ENCODE measurements at regions not wholly inside any gene's neighbourhood (a gene's known extent, or its start where the extent isn't known, plus 50 kb on each side); places are given as distances from the start of the nearest gene placed in this dataset.
"Not testable (repeated sequence)": the region's sequence is repeated elsewhere in the genome, so short reads cannot be mapped to it uniquely, and the experiment has no call there.

GRCh38 chr5:9847631-9848030 lies 217.5 kb upstream of the TAS2R1 start:
- no peak for DNase-seq

- no peak for DNase-seq
Observed at GRCh38 chr5:9845185-9845584, 215.0 kb upstream of the TAS2R1 start.

GRCh38 chr5:9841516-9842170 lies 211.5 kb upstream of the TAS2R1 start:
- no peak for DNase-seq

GRCh38 chr5:9838916-9839315 lies 208.8 kb upstream of the TAS2R1 start:
- no peak for DNase-seq

- DNase-seq = no peak
Observed at GRCh38 chr5:9834871-9835770, 205.0 kb upstream of the TAS2R1 start.

- DNase-seq = no peak
Observed at GRCh38 chr5:9833871-9834270, 203.7 kb upstream of the TAS2R1 start.

GRCh38 chr5:9832921-9833320 lies 202.8 kb upstream of the TAS2R1 start:
- DNase-seq = no peak

GRCh38 chr5:9831823-9832222 lies 201.7 kb upstream of the TAS2R1 start:
- no peak for DNase-seq

- DNase-seq = no peak
Observed at GRCh38 chr5:9830184-9830583, 200.0 kb upstream of the TAS2R1 start.

GRCh38 chr5:9829621-9830020 lies 199.5 kb upstream of the TAS2R1 start:
- DNase-seq = no peak

- DNase-seq = no peak
Observed at GRCh38 chr5:9820691-9821449, 190.7 kb upstream of the TAS2R1 start.

- DNase-seq = no peak
Observed at GRCh38 chr5:9818340-9818845, 188.2 kb upstream of the TAS2R1 start.

GRCh38 chr5:9817819-9818218 lies 187.7 kb upstream of the TAS2R1 start:
- no peak for DNase-seq

GRCh38 chr5:9815051-9815450 lies 184.9 kb upstream of the TAS2R1 start:
- no peak for DNase-seq

GRCh38 chr5:9813305-9813704 lies 183.2 kb upstream of the TAS2R1 start:
- no peak for DNase-seq

GRCh38 chr5:9807366-9807765 lies 177.2 kb upstream of the TAS2R1 start:
- not testable (repeated sequence) for DNase-seq

- DNase-seq = no peak
Observed at GRCh38 chr5:9801908-9802307, 171.8 kb upstream of the TAS2R1 start.

- DNase-seq = no peak
Observed at GRCh38 chr5:9799606-9800005, 169.5 kb upstream of the TAS2R1 start.

- no peak for DNase-seq
Observed at GRCh38 chr5:9790276-9790675, 160.1 kb upstream of the TAS2R1 start.

GRCh38 chr5:9789777-9790176 lies 159.6 kb upstream of the TAS2R1 start:
- no peak for DNase-seq

- DNase-seq = no peak
Observed at GRCh38 chr5:9787861-9788600, 157.9 kb upstream of the TAS2R1 start.
